B cell (primary cell): ENCODE measurements at regions not wholly inside any gene's neighbourhood (a gene's known extent, or its start where the extent isn't known, plus 50 kb on each side); places are given as distances from the start of the nearest gene placed in this dataset.

Experiments
- ATAC-seq: fragments of 200-7000 bp; cut with Tn5 transposase; one replicate; pipeline ENCODE4 v1.10.0; 2021; ENCODE audit warnings: low read depth, mild to moderate bottlenecking, moderate number of reproducible peaks, moderate library complexity
- CTCF ChIA-PET: fragments of 350-600 bp; sonication (Branson Sonifier 250); formaldehyde crosslinking; loops from one replicate; lab custom pipeline; 2021; ENCODE audit warnings: antibody characterized with exemption, inconsistent platforms; lab: Charles Lee
- POLR2A ChIA-PET: fragments of 350-600 bp; sonication (Branson Sonifier 250); formaldehyde crosslinking; loops from one replicate; lab custom pipeline; 2021; ENCODE audit warnings: antibody characterized with exemption; lab: Charles Lee
- DNase-seq: peaks from one replicate; pipeline ENCODE4 v3.0.0; 2013
- H2AFZ ChIP-seq: 2 replicates; pipeline ENCODE4 v1.6.1; 2012; ENCODE audit warnings: mild to moderate bottlenecking, low read depth, low read length; ENCODE audit not compliant: insufficient read depth, poor library complexity, severe bottlenecking
- H3K27ac ChIP-seq, 2 donors: 1 replicate in 1 of 2; 2 replicates in 1 of 2; pipeline ENCODE4 v1.5.1; 2012 to 2013; ENCODE audit warnings: low read length in 2 of 2, mild to moderate bottlenecking in 2 of 2, moderate library complexity in 1 of 2
- H3K27me3 ChIP-seq, 4 experiments: fragments of 200-600 bp in 1 of 4; sonication (generic) in 1 of 4; replicated peaks in 1 of 4; 1 replicate in 2 of 4; 2 replicates in 2 of 4; pipeline versions ENCODE4 v1.6.1 to v1.7.0; 2013 to 2016; ENCODE audit warnings: low read length in 3 of 4, mild to moderate bottlenecking in 2 of 4, mixed read lengths in 1 of 4, moderate library complexity in 1 of 4; ENCODE audit not compliant: insufficient read depth in 4 of 4, control insufficient read depth in 3 of 4; ENCODE audit errors: control extremely low read depth in 1 of 4
- H3K36me3 ChIP-seq, 2 experiments: replicated peaks in 1 of 2; 1 replicate in 1 of 2; 2 replicates in 1 of 2; pipeline versions ENCODE4 v1.6.1 to v1.7.1; 2013; ENCODE audit warnings: low read length in 1 of 2; ENCODE audit not compliant: insufficient read depth in 2 of 2, control insufficient read depth in 1 of 2; ENCODE audit errors: control extremely low read depth in 1 of 2, extremely low read depth in 1 of 2
- H3K4me1 ChIP-seq, 2 donors: fragments of 200-600 bp in 1 of 2; sonication (generic) in 1 of 2; 1 replicate in 1 of 2; 2 replicates in 1 of 2; pipeline versions ENCODE4 v1.5.1 to v1.6.1; 2013 to 2017; ENCODE audit warnings: low read length in 2 of 2; ENCODE audit not compliant: control insufficient read depth in 2 of 2, insufficient read depth in 2 of 2
- H3K4me2 ChIP-seq: replicated peaks from 2 replicates; pipeline ENCODE3; 2012; ENCODE audit warnings: mild to moderate bottlenecking, low read depth, low read length; ENCODE audit not compliant: poor library complexity, severe bottlenecking
- H3K4me3 ChIP-seq, 5 experiments: fragments of 200-600 bp in 1 of 5; sonication (generic) in 1 of 5; 1 replicate in 3 of 5; 2 replicates in 2 of 5; pipeline versions ENCODE4 v1.5.1 to v1.7.0; 2011 to 2016; ENCODE audit warnings: low read length in 4 of 5, mild to moderate bottlenecking in 4 of 5, low read depth in 2 of 5, control low read depth in 1 of 5, moderate library complexity in 1 of 5; ENCODE audit not compliant: insufficient read depth in 1 of 5; ENCODE audit errors: control extremely low read depth in 1 of 5, extremely low read depth in 1 of 5
- H3K79me2 ChIP-seq: fragments of 200-600 bp; sonication (generic); one replicate; pipeline ENCODE4 v1.6.0; 2016; ENCODE audit warnings: low read length; ENCODE audit not compliant: control insufficient read depth, insufficient read depth
- H3K9ac ChIP-seq: fragments of 200-600 bp; sonication (generic); 2 replicates; pipeline ENCODE4 v1.6.1; 2017; ENCODE audit warnings: mild to moderate bottlenecking, low read length, moderate library complexity
- H3K9me3 ChIP-seq, 3 donors: one replicate each; pipeline versions ENCODE4 v1.6.1 to v1.7.1; 2013; ENCODE audit warnings: low read length in 2 of 3; ENCODE audit not compliant: control insufficient read depth in 2 of 3, insufficient read depth in 1 of 3; ENCODE audit errors: control extremely low read depth in 1 of 3
- H4K20me1 ChIP-seq: 2 replicates; pipeline ENCODE4 v1.6.0; 2012; ENCODE audit warnings: mild to moderate bottlenecking, low read length; ENCODE audit not compliant: insufficient read depth, control insufficient read depth, poor library complexity, severe bottlenecking
- H3K27ac Mint-ChIP-seq: one replicate; pipeline ENCODE4 v1.8.0; 2021; ENCODE audit warnings: mixed read lengths
- H3K27me3 Mint-ChIP-seq: one replicate; pipeline ENCODE4 v1.8.0; 2021; ENCODE audit warnings: mixed read lengths
- H3K4me1 Mint-ChIP-seq: one replicate; pipeline ENCODE4 v1.8.0; 2021; ENCODE audit warnings: mixed read lengths
- H3K4me3 Mint-ChIP-seq: one replicate; pipeline ENCODE4 v1.8.0; 2021; ENCODE audit warnings: mixed read lengths
- H3K9me3 Mint-ChIP-seq: one replicate; pipeline ENCODE4 v1.8.0; 2022; ENCODE audit warnings: mixed read lengths; ENCODE audit not compliant: insufficient read depth
- EZH2 ChIP-seq: IDR thresholded peaks from 2 replicates; pipeline ENCODE4 v1.6.1; 2012; ENCODE audit warnings: borderline replicate concordance, low read depth, mild to moderate bottlenecking, moderate library complexity, low read length; ENCODE audit not compliant: insufficient read depth, poor library complexity, severe bottlenecking
- WGBS: methylation state at CpG from one replicate; pipeline ENCODE4 v1.1.5; 2013; ENCODE audit warnings: missing lambda C conversion rate; ENCODE audit not compliant: insufficient coverage; 5-methylcytosine and 5-hydroxymethylcytosine counted together
- intact Hi-C: fragments of 100-400 bp; cut with micrococcal nuclease; formaldehyde crosslinking; loops from one replicate; pipeline ENCODE4 v1.10.0; 2022
- TF ChIP-seq, protein P1 (sequence below): fragments of 200-600 bp; IDR thresholded peaks from one replicate; pipeline ENCODE4 v1.8.0; 2022; ENCODE audit warnings: antibody characterized with exemption, mild to moderate bottlenecking

GRCh38 chr16:26985100-26986065, 81.3 kb upstream of the C16orf82 start:
- TF ChIP-seq, protein P1, sequence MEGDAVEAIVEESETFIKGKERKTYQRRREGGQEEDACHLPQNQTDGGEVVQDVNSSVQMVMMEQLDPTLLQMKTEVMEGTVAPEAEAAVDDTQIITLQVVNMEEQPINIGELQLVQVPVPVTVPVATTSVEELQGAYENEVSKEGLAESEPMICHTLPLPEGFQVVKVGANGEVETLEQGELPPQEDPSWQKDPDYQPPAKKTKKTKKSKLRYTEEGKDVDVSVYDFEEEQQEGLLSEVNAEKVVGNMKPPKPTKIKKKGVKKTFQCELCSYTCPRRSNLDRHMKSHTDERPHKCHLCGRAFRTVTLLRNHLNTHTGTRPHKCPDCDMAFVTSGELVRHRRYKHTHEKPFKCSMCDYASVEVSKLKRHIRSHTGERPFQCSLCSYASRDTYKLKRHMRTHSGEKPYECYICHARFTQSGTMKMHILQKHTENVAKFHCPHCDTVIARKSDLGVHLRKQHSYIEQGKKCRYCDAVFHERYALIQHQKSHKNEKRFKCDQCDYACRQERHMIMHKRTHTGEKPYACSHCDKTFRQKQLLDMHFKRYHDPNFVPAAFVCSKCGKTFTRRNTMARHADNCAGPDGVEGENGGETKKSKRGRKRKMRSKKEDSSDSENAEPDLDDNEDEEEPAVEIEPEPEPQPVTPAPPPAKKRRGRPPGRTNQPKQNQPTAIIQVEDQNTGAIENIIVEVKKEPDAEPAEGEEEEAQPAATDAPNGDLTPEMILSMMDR, result no peak
- no peak for TF ChIP-seq EZH2
- no peaks in the 10 kb centered on the region for H3K79me2 ChIP-seq
- H4K20me1 ChIP-seq, result no peaks in the 10 kb centered on the region
- ChIA-PET POLR2A (no interaction called here), CTCF (no interaction called here)
- H3K4me3 Mint-ChIP-seq, result no peak overlapping the region
- peaks cover 0 to 5% (median 0%) of the 10 kb centered on the region in 3 donors for H3K9me3 ChIP-seq
- intact Hi-C loops, result no loop called here
- H3K27ac Mint-ChIP-seq, result no peak overlapping the region
- H3K27me3 Mint-ChIP-seq, result peaks cover 26% of the 10 kb centered on the region
- H2AFZ ChIP-seq, result no peak overlapping the region
- 75% methylated on average over 13 of the region's 17 CpGs for WGBS
- H3K4me3 ChIP-seq, result no peak overlapping the region
- ATAC-seq, result no peak
- no peaks in the 10 kb centered on the region for H3K4me1 Mint-ChIP-seq
- no peak overlapping the region for H3K4me2 ChIP-seq
- H3K27me3 ChIP-seq, result no peaks in the 10 kb centered on the region
- no peaks in the 10 kb centered on the region for H3K9me3 Mint-ChIP-seq
- no peaks in the 10 kb centered on the region for H3K4me1 ChIP-seq
- no peak overlapping the region for H3K9ac ChIP-seq
- H3K27ac ChIP-seq, result no peak overlapping the region
- DNase-seq, result no peak
- no peaks in the 10 kb centered on the region for H3K36me3 ChIP-seq

DNA sequence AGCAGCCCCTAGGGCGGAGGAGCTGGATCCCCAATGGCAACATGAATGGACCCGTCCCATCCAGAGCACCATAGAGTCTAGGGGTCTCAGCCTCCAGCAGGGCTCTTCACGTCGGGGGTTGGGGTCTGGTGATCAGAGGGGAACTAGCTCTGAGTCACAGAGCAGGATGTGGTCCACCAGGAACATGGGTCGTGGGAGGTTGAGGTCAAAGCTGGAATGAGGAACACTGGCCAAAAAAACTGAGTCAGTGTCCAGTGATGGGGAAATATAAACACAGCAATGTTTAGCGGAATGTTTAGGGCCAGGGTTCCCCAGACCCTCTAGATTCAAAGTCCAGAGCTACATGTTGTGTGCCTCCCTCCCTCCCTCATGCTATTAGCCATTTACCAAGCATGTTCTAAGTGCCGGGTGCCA, 79.1 kb upstream of the C16orf82 start:
- 44% methylated on average over 6 of the region's 7 CpGs for WGBS
- Histone ChIP-seq H3K4me3 (no peak overlapping the region), H3K27me3 (no peaks in the 10 kb centered on the region), H3K9me3 (peaks cover 0 to 5% (median 0%) of the 10 kb centered on the region in 3 donors), H3K27ac (no peak overlapping the region), H3K9ac (no peak overlapping the region), H3K4me1 (no peaks in the 10 kb centered on the region), H3K79me2 (no peaks in the 10 kb centered on the region), H3K4me2 (no peak overlapping the region), H4K20me1 (no peaks in the 10 kb centered on the region), H3K36me3 (no peaks in the 10 kb centered on the region), H2AFZ (no peak overlapping the region)
- TF ChIP-seq, protein P1, result no peak
- TF ChIP-seq EZH2, result no peak
- H3K4me3 Mint-ChIP-seq, result no peak overlapping the region
- DNase-seq (no peak), ATAC-seq (no peak)
- H3K9me3 Mint-ChIP-seq, result no peaks in the 10 kb centered on the region
- intact Hi-C loops, result no loop called here
- CTCF ChIA-PET, result no interaction called here
- POLR2A ChIA-PET, result no interaction called here
- no peaks in the 10 kb centered on the region for H3K4me1 Mint-ChIP-seq
- H3K27ac Mint-ChIP-seq, result no peak overlapping the region
- H3K27me3 Mint-ChIP-seq, result peaks cover 26% of the 10 kb centered on the region
